ENCODE measurements at regions not wholly inside any gene's neighbourhood (a gene's known extent, or its start where the extent isn't known, plus 50 kb on each side); places are given as distances from the start of the nearest gene placed in this dataset.

DNA sequence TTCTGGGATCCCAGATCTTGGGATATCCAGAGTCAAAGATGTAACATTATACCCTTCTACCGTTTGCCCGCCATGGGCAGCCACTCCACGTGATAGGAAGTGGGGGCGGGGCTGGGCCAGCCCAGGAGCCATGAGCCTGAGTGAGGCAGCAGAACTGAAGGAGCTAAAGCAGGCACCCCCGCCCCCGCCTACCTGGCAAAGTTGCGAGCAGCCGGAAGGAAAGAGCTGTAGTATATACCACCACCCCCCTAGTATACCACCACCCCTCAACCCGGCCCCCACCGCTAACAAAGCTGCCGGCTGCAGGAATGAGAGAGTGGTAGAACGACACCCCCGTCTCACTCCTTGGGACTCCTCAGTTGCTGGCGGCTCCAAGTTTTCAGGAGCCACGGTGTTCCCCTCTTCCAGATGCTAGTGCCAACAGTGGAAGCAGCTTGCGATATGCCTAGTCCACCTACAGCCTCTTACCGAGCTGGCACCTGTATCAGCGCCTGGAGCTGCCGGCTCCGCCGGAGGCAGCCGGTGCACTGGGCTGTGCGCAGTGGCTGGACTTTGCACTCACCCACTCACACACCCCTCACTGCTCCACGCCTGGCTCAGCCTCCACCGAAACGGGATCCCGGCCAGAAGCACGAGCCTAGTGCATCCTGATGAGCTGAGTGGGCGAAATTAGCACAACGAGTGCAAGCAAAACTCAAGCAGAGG lies 230.7 kb upstream of the PRR20A start:
- Histone ChIP-seq H3K36me3 (ENCODE audit: insufficient read depth, low read length, poor library complexity, severe bottlenecking) (no peaks in the 10 kb centered on the region), H3K9me3 (ENCODE audit: low read depth, low read length, poor library complexity, severe bottlenecking) (no peaks in the 10 kb centered on the region), H3K27ac (ENCODE audit: low read depth, low read length, poor library complexity, severe bottlenecking) (no peak overlapping the region), H3K4me1 (ENCODE audit: insufficient read depth, low read length, poor library complexity, severe bottlenecking) (no peaks in the 10 kb centered on the region), H3K27me3 (replicated peaks; ENCODE audit: insufficient read depth, low read depth, low read length, poor library complexity) (no peaks in the 10 kb centered on the region), H3K4me3 (ENCODE audit: low read depth, low read length, poor library complexity, severe bottlenecking) (no peak overlapping the region)
- no TSS peak for BruUV-seq (replicated peaks)
- no peak for DNase-seq (ENCODE audit: low spot score)
- no peak for TF ChIP-seq EZH2 (IDR thresholded peaks at IDR 0.05; ENCODE audit: borderline replicate concordance, low read depth, low read length, poor library complexity, severe bottlenecking)
- TF ChIP-seq CTCF (conservative IDR thresholded peaks at IDR 0.05; ENCODE audit: low read depth, low read length), result no peak
- intact Hi-C loops (cut with micrococcal nuclease; ENCODE audit: unreplicated experiment), result no loop called here
- CTCF ChIA-PET, result no interaction called here
- POLR2A ChIA-PET (ENCODE audit: low non-redundant PET), result no interaction called here

GRCh38 chr13:56917966-56918365 lies 222.8 kb upstream of the PRR20A start:
- no peak for TF ChIP-seq CTCF (conservative IDR thresholded peaks at IDR 0.05; ENCODE audit: low read depth, low read length)
- TF ChIP-seq EZH2 (IDR thresholded peaks at IDR 0.05; ENCODE audit: borderline replicate concordance, low read depth, low read length, poor library complexity, severe bottlenecking), result no peak
- CTCF ChIA-PET, result no interaction called here
- no peak for DNase-seq (ENCODE audit: low spot score)
- intact Hi-C loops (cut with micrococcal nuclease; ENCODE audit: unreplicated experiment), result no loop called here
- no TSS peak for BruUV-seq (replicated peaks)
- Histone ChIP-seq H3K4me1 (ENCODE audit: insufficient read depth, low read length, poor library complexity, severe bottlenecking) (no peaks in the 10 kb centered on the region), H3K9me3 (ENCODE audit: low read depth, low read length, poor library complexity, severe bottlenecking) (no peaks in the 10 kb centered on the region), H3K27ac (ENCODE audit: low read depth, low read length, poor library complexity, severe bottlenecking) (no peak overlapping the region), H3K4me3 (ENCODE audit: low read depth, low read length, poor library complexity, severe bottlenecking) (no peak overlapping the region), H3K27me3 (replicated peaks; ENCODE audit: insufficient read depth, low read depth, low read length, poor library complexity) (no peaks in the 10 kb centered on the region), H3K36me3 (ENCODE audit: insufficient read depth, low read length, poor library complexity, severe bottlenecking) (no peaks in the 10 kb centered on the region)
- POLR2A ChIA-PET (ENCODE audit: low non-redundant PET), result no interaction called here

DNA sequence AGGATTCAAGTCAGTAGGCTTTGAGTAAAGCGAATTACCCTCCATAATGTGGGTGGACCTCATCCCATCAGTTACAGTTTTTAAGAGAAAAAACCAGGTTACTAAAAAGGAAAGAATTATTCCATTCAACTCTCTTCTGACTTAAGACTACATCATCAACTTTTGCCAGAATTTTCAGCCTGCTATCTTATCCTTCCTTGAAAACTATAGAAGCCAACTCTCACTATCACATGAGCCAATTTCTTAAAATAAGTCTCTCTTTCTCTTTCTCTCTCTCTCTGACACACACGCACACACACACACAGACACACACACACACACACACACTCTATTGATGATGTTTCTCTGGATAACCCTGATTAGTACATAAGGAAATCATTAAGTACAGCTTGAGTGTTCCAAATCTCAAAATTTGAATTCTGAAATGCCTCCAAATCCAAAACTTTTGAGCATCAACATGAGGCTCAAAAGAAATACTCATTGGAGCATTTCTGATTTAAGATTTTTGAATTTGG lies 217.0 kb upstream of the PRR20A start:
- ChIA-PET CTCF (no interaction called here), POLR2A (ENCODE audit: low non-redundant PET) (no interaction called here)
- Histone ChIP-seq H3K4me1 (ENCODE audit: insufficient read depth, low read length, poor library complexity, severe bottlenecking) (no peaks in the 10 kb centered on the region), H3K36me3 (ENCODE audit: insufficient read depth, low read length, poor library complexity, severe bottlenecking) (no peaks in the 10 kb centered on the region), H3K4me3 (ENCODE audit: low read depth, low read length, poor library complexity, severe bottlenecking) (no peak overlapping the region), H3K27me3 (replicated peaks; ENCODE audit: insufficient read depth, low read depth, low read length, poor library complexity) (no peaks in the 10 kb centered on the region), H3K9me3 (ENCODE audit: low read depth, low read length, poor library complexity, severe bottlenecking) (no peaks in the 10 kb centered on the region), H3K27ac (ENCODE audit: low read depth, low read length, poor library complexity, severe bottlenecking) (no peak overlapping the region)
- intact Hi-C loops (cut with micrococcal nuclease; ENCODE audit: unreplicated experiment), result no loop called here
- no peak for DNase-seq (ENCODE audit: low spot score)
- BruUV-seq (replicated peaks), result no TSS peak
- no peak for TF ChIP-seq CTCF (conservative IDR thresholded peaks at IDR 0.05; ENCODE audit: low read depth, low read length)
- no peak for TF ChIP-seq EZH2 (IDR thresholded peaks at IDR 0.05; ENCODE audit: borderline replicate concordance, low read depth, low read length, poor library complexity, severe bottlenecking)
